COLO668 (cell line): ENCODE measurements at regions not wholly inside any gene's neighbourhood (a gene's known extent, or its start where the extent isn't known, plus 50 kb on each side); places are given as distances from the start of the nearest gene placed in this dataset.
"Not testable (repeated sequence)": the region's sequence is repeated elsewhere in the genome, so short reads cannot be mapped to it uniquely, and the experiment has no call there.

Source experiments
- DNase-seq: peaks from one replicate; lab custom pipeline; 2025; ENCODE audit not compliant: unreplicated experiment; lab: John Stamatoyannopoulos, UW

- no peak for DNase-seq
Measured at GRCh38 chr9:94188246-94188645, 70.9 kb upstream of the ZNF169 start.

- DNase-seq = not testable (repeated sequence)
Measured at GRCh38 chr9:94191706-94192105, 67.4 kb upstream of the ZNF169 start.

- no peak for DNase-seq
Measured at GRCh38 chr9:94198414-94198813, 60.7 kb upstream of the ZNF169 start.

GRCh38 chr9:94199776-94200175 lies 59.3 kb upstream of the ZNF169 start:
- DNase-seq = no peak

GRCh38 chr9:94204174-94204573 lies 54.9 kb upstream of the ZNF169 start:
- DNase-seq = no peak

- no peak for DNase-seq
Measured at GRCh38 chr9:94207781-94208180, 51.3 kb upstream of the ZNF169 start.
